ENCODE measurements at regions not wholly inside any gene's neighbourhood (a gene's known extent, or its start where the extent isn't known, plus 50 kb on each side); places are given as distances from the start of the nearest gene placed in this dataset.

GRCh38 chr9:88646539-88647300, 111.7 kb downstream of the NXNL2 start:
- H3K9ac ChIP-seq (ENCODE audit: low read length in 3 of 3): no peak overlapping the region
- H3K9me3 ChIP-seq (ENCODE audit: control insufficient read depth in 2 of 3, insufficient read depth in 1 of 3, low read length in 3 of 3): no peaks in the 10 kb centered on the region
- FAIRE-seq (no peak), DNase-seq (no peak)
- H3K4me3 ChIP-seq (ENCODE audit: low read length in 3 of 3): no peak overlapping the region
- H3K27me3 ChIP-seq (ENCODE audit: control insufficient read depth, insufficient read depth, low read length): no peaks in the 10 kb centered on the region
- H3K27ac ChIP-seq (ENCODE audit: low read depth in 2 of 2, low read length in 2 of 2): no peak overlapping the region
- H3K36me3 ChIP-seq (ENCODE audit: control insufficient read depth in 2 of 3, insufficient read depth in 3 of 3, low read length in 3 of 3): no peaks in the 10 kb centered on the region
- H3K4me1 ChIP-seq (ENCODE audit: control insufficient read depth in 2 of 3, insufficient read depth in 2 of 3, low read depth in 1 of 3, low read length in 3 of 3): no peaks in the 10 kb centered on the region
- TF ChIP-seq CTCF (IDR thresholded peaks at IDR 0.05; ENCODE audit: borderline replicate concordance, extremely low read depth, insufficient read depth): no peak
- intact Hi-C loops (cut with DNase I): no loop called here

- FAIRE-seq: no peak
- no peak for TF ChIP-seq CTCF (IDR thresholded peaks at IDR 0.05; ENCODE audit: borderline replicate concordance, extremely low read depth, insufficient read depth)
- H3K36me3 ChIP-seq (ENCODE audit: control insufficient read depth in 2 of 3, insufficient read depth in 3 of 3, low read length in 3 of 3): no peaks in the 10 kb centered on the region
- H3K9ac ChIP-seq (ENCODE audit: low read length in 3 of 3): no peak overlapping the region
- H3K4me1 ChIP-seq (ENCODE audit: control insufficient read depth in 2 of 3, insufficient read depth in 2 of 3, low read depth in 1 of 3, low read length in 3 of 3): no peaks in the 10 kb centered on the region
- no peaks in the 10 kb centered on the region for H3K9me3 ChIP-seq (ENCODE audit: control insufficient read depth in 2 of 3, insufficient read depth in 1 of 3, low read length in 3 of 3)
- peak overlapping the region in 1 of 2 donors; percentile 28 for H3K27ac ChIP-seq (ENCODE audit: low read depth in 2 of 2, low read length in 2 of 2)
- no peaks in the 10 kb centered on the region for H3K27me3 ChIP-seq (ENCODE audit: control insufficient read depth, insufficient read depth, low read length)
- H3K4me3 ChIP-seq (ENCODE audit: low read length in 3 of 3): no peak overlapping the region
- intact Hi-C loops (cut with DNase I): no loop called here
- DNase-seq: peak in 2 of 5 donors; percentile 9 to 93
These were observed 117.0 kb downstream of the NXNL2 start for GRCh38 chr9:88651682-88652633.

GRCh38 chr9:88652876-88653275, 117.9 kb downstream of the NXNL2 start:
- Histone ChIP-seq H3K4me1 (ENCODE audit: control insufficient read depth in 2 of 3, insufficient read depth in 2 of 3, low read depth in 1 of 3, low read length in 3 of 3) (peaks cover 0 to 2% (median 0%) of the 10 kb centered on the region in 3 donors), H3K4me3 (ENCODE audit: low read length in 3 of 3) (no peak overlapping the region), H3K9ac (ENCODE audit: low read length in 3 of 3) (no peak overlapping the region), H3K36me3 (ENCODE audit: control insufficient read depth in 2 of 3, insufficient read depth in 3 of 3, low read length in 3 of 3) (no peaks in the 10 kb centered on the region), H3K9me3 (ENCODE audit: control insufficient read depth in 2 of 3, insufficient read depth in 1 of 3, low read length in 3 of 3) (no peaks in the 10 kb centered on the region), H3K27ac (ENCODE audit: low read depth in 2 of 2, low read length in 2 of 2) (no peak overlapping the region), H3K27me3 (ENCODE audit: control insufficient read depth, insufficient read depth, low read length) (no peaks in the 10 kb centered on the region)
- TF ChIP-seq CTCF (IDR thresholded peaks at IDR 0.05; ENCODE audit: borderline replicate concordance, extremely low read depth, insufficient read depth): no peak
- intact Hi-C loops (cut with DNase I): no loop called here
- DNase-seq: no peak
- FAIRE-seq: no peak
